ENCODE measurements at regions not wholly inside any gene's neighbourhood (a gene's known extent, or its start where the extent isn't known, plus 50 kb on each side); places are given as distances from the start of the nearest gene placed in this dataset.

GRCh38 chr10:123576706-123577105, 89.4 kb upstream of the GPR26 start:
- no peak overlapping the region for H3K27ac ChIP-seq (ENCODE audit: extremely low read depth, low read depth, low read length)
- H3K4me3 ChIP-seq (ENCODE audit: low read depth, low read length), result no peak overlapping the region
- ChIA-PET CTCF (interaction anchor here (0.7 to 1.3 kb wide), 3 partner anchors 16 to 626 kb away, joined by 3 to 5 read pairs (median 4); no protein-coding TSS in a partner anchor), POLR2A (no interaction called here)
- no peaks in the 10 kb centered on the region for H3K9me3 ChIP-seq (ENCODE audit: control insufficient read depth, insufficient read depth, low read depth, low read length)
- 0 out of 2 replicates have a peak, but pooled peaks cover 2% of the 10 kb centered on the region for H3K4me1 ChIP-seq (ENCODE audit: control insufficient read depth, insufficient read depth, low read length)
- TF ChIP-seq TCF7L2 (IDR thresholded peaks at IDR 0.05; ENCODE audit: borderline replicate concordance, low read depth, low read length), result no peak
- no peaks in the 10 kb centered on the region for H3K36me3 ChIP-seq (ENCODE audit: control insufficient read depth in 2 of 2, insufficient read depth in 1 of 2, low read length in 2 of 2)

DNA sequence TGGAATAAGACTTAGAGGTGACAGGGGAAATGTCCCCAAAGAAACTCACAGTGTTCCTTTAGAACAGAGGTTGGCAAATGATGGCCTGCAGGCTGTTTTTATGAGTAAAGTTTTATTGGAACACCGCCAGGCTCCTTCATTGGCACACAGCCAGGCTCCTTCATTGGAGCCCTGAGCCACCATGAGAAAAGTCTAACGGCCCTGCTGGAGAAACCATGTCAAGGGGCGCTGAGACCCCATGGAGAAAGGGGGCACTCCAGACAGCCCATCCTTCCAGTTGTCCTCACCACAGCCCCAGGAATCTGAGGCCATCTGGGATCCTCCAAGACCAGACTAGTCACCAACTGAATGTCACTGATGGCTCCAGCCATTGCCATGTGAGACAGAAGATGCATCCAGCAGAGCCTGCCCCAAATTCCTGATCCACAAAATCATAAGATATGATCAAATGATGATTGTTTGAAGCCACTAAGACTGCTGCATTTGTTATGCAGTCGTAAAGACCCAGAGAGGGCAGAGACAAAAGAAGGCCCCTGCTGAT, 88.2 kb upstream of the GPR26 start:
- ChIA-PET CTCF (interaction anchor here (6.4 kb wide), 1 partner anchor 389 kb away, joined by 89 read pairs; no protein-coding TSS in a partner anchor), POLR2A (no interaction called here)
- TF ChIP-seq, protein P1, sequence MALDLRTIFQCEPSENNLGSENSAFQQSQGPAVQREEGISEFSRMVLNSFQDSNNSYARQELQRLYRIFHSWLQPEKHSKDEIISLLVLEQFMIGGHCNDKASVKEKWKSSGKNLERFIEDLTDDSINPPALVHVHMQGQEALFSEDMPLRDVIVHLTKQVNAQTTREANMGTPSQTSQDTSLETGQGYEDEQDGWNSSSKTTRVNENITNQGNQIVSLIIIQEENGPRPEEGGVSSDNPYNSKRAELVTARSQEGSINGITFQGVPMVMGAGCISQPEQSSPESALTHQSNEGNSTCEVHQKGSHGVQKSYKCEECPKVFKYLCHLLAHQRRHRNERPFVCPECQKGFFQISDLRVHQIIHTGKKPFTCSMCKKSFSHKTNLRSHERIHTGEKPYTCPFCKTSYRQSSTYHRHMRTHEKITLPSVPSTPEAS (tag by site-specific recombination; IDR thresholded peaks at IDR 0.05), result 0 out of 2 replicates have a peak, but pooled peaks have one; percentile 3
- TF ChIP-seq ZNF639 (tag by site-specific recombination; IDR thresholded peaks at IDR 0.05) (no peak), ZNF792 (tag by site-specific recombination; IDR thresholded peaks at IDR 0.05) (no peak), ZBTB44 (tag by site-specific recombination; IDR thresholded peaks at IDR 0.05) (no peak), ZNF843 (tag by site-specific recombination; IDR thresholded peaks at IDR 0.05) (no peak), ZNF548 (tag by site-specific recombination; IDR thresholded peaks at IDR 0.05) (no peak), ZBTB17 (tag by site-specific recombination; IDR thresholded peaks at IDR 0.05) (peak; percentile 58), ZNF707 (tag by site-specific recombination; IDR thresholded peaks at IDR 0.05) (no peak), ZNF114 (tag by site-specific recombination; IDR thresholded peaks at IDR 0.05) (no peak), SCRT2 (tag by site-specific recombination; IDR thresholded peaks at IDR 0.05) (no peak), SALL2 (tag by site-specific recombination; IDR thresholded peaks at IDR 0.05; ENCODE audit: borderline replicate concordance) (no peak), GLIS1 (tag by site-specific recombination; IDR thresholded peaks at IDR 0.05) (no peak), GLI4 (tag by site-specific recombination; IDR thresholded peaks at IDR 0.05) (no peak)
- TF ChIP-seq, protein P2, sequence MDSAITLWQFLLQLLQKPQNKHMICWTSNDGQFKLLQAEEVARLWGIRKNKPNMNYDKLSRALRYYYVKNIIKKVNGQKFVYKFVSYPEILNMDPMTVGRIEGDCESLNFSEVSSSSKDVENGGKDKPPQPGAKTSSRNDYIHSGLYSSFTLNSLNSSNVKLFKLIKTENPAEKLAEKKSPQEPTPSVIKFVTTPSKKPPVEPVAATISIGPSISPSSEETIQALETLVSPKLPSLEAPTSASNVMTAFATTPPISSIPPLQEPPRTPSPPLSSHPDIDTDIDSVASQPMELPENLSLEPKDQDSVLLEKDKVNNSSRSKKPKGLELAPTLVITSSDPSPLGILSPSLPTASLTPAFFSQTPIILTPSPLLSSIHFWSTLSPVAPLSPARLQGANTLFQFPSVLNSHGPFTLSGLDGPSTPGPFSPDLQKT (IDR thresholded peaks at IDR 0.05; ENCODE audit: borderline replicate concordance, low read depth, low read length), result no peak
- Histone ChIP-seq H3K9me3 (ENCODE audit: control insufficient read depth, insufficient read depth, low read depth, low read length) (no peaks in the 10 kb centered on the region), H3K4me3 (ENCODE audit: low read depth, low read length) (no peak overlapping the region), H3K4me1 (ENCODE audit: control insufficient read depth, insufficient read depth, low read length) (0 out of 2 replicates have a peak, but pooled peaks cover 2% of the 10 kb centered on the region), H3K36me3 (ENCODE audit: control insufficient read depth in 2 of 2, insufficient read depth in 1 of 2, low read length in 2 of 2) (no peaks in the 10 kb centered on the region), H3K27ac (ENCODE audit: extremely low read depth, low read depth, low read length) (no peak overlapping the region)

DNA sequence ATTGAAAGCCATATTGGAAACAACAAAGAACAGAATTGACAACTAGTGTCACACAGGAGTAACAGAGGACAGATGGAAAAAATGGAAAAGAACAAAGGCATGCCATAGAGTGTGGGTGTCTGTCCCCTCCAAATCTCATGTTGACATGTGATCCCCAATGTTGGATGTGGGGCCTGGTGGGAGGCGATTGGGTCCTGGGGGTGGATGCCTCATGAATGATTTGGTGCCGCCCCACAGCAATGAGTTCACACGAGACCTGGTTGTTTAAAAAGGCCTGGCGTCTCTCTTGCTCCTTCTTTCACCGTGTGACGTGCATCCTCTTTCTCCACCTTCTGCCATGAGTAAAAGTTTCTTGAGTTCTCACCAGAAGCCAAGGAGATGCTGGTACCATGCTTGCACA, 87.4 kb upstream of the GPR26 start:
- no peak overlapping the region for H3K27ac ChIP-seq (ENCODE audit: extremely low read depth, low read depth, low read length)
- no peaks in the 10 kb centered on the region for H3K36me3 ChIP-seq (ENCODE audit: control insufficient read depth in 2 of 2, insufficient read depth in 1 of 2, low read length in 2 of 2)
- H3K4me1 ChIP-seq (ENCODE audit: control insufficient read depth, insufficient read depth, low read length), result 0 out of 2 replicates have a peak, but pooled peaks cover 2% of the 10 kb centered on the region
- no peak overlapping the region for H3K4me3 ChIP-seq (ENCODE audit: low read depth, low read length)
- H3K9me3 ChIP-seq (ENCODE audit: control insufficient read depth, insufficient read depth, low read depth, low read length), result no peaks in the 10 kb centered on the region
- no peak for TF ChIP-seq ZNF549 (tag by site-specific recombination; IDR thresholded peaks at IDR 0.05)
- TF ChIP-seq MZF1 (tag by site-specific recombination; IDR thresholded peaks at IDR 0.05; ENCODE audit: borderline replicate concordance), result no peak
- no peak for TF ChIP-seq ZNF548 (tag by site-specific recombination; IDR thresholded peaks at IDR 0.05)
- TF ChIP-seq ZBTB7A (tag by site-specific recombination; IDR thresholded peaks at IDR 0.05; ENCODE audit: low read depth), result no peak
- TF ChIP-seq MYNN (tag by site-specific recombination; IDR thresholded peaks at IDR 0.05; ENCODE audit: borderline replicate concordance), result no peak
- TF ChIP-seq ZNF354C (tag by site-specific recombination; IDR thresholded peaks at IDR 0.05; ENCODE audit: borderline replicate concordance, low read depth), result no peak
- ChIA-PET POLR2A (no interaction called here), CTCF (interaction anchor here (6.4 kb wide), 1 partner anchor 389 kb away, joined by 89 read pairs; no protein-coding TSS in a partner anchor)

All from HEK293 (cell line).